ENCODE measurements at regions not wholly inside any gene's neighbourhood (a gene's known extent, or its start where the extent isn't known, plus 50 kb on each side); places are given as distances from the start of the nearest gene placed in this dataset.
"Not testable (repeated sequence)": the region's sequence is repeated elsewhere in the genome, so short reads cannot be mapped to it uniquely, and the experiment has no call there.

DNA sequence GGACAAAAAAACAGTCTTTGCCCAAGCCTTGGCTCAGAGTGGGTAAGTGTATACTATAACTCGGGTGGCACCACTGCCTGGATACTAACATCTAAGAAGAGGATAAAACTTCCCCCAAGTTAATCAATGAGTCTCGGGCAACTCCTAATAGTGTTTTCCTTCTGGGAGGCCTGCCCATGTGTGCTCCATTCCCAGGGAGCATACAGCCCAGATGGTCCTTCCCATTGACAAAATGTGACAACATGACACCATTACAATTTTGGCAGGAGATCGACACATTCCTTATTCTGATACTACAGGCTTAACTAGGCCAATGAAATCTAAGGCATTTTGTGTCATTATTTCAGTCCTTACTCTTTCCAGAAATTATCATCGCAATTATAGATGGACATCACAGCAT, 52.7 kb upstream of the CRIM1 start:
- no peak for DNase-seq (ENCODE audit: low read depth)

DNA sequence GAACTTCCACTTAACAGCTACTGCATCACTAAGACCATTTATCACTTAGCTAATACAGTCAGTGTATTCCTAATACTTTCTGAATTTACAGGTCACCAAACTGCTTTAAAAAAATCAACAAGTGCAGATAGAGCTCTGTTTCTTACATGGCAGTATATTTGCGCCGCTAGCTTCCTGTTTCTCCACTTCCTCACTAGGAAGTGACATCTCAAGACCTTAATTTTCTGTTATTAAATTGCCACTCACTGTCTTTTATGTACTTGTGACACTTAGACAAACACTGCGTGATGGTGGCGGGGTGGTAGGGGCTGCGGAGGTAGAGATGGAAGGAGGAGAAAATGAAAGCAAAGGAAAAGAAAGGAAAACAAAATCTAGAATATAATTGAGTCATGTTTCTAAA, 53.7 kb upstream of the CRIM1 start:
- no peak for DNase-seq (ENCODE audit: low read depth)

DNA sequence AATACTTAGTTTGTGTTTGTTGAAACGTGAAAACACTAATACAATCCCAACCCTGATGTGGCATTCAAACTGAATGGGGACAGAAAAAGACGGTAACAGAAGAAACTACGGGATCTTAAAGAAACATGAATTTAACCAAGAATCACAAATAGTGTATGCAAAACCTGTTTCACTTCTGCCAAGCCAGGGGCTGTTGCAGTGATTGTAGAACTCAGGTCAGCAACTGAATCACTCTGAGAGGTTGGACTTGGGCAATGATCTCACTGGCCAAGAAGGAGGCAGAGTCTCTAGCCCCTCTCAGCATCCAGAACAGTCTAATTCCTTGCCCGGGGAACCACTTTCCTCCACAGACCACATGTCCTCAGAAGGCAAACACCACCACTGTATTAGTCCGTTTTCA, 54.9 kb upstream of the CRIM1 start:
- no peak for DNase-seq (ENCODE audit: low read depth)

DNA sequence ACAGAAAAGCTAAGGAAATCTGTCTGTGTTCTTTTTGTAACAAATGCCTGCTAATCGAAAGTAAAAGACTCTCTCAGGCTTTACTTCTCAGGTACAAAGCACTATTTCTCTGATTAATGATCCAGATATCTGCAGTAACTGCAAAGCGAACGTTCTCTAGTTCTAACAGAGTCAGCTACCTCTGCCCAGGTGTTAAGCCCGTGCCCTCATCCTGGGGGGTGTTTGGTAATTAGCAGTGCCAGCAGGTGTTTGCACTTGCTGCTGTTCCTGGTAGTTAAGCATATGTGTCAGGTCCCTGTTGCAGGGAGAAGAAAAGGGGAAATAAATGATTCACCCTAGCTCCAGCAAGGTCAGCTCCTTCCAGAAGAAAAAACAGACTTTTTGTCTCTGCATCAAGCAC, 58.8 kb upstream of the CRIM1 start:
- DNase-seq (ENCODE audit: low read depth): no peak

DNA sequence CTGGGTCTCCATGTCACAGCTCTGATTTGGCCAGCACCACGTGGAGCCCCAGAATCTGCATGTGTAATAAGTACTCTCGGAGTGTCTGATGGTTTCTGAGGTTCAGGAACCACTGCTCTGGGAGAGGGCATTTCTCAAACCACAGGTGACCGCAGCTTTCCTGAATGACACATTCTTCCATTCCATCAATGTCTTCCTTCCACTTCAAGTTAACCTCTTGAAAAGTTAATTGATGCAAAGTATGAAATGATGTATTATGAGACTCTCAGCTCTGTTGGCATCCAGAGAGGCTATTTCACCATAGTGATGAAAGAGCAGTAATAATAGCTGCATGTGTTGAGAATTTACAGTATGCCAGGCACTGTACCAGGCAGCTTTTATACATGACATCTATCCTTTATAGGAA, 61.3 kb upstream of the CRIM1 start:
- DNase-seq (ENCODE audit: low read depth): peak; percentile 79

DNA sequence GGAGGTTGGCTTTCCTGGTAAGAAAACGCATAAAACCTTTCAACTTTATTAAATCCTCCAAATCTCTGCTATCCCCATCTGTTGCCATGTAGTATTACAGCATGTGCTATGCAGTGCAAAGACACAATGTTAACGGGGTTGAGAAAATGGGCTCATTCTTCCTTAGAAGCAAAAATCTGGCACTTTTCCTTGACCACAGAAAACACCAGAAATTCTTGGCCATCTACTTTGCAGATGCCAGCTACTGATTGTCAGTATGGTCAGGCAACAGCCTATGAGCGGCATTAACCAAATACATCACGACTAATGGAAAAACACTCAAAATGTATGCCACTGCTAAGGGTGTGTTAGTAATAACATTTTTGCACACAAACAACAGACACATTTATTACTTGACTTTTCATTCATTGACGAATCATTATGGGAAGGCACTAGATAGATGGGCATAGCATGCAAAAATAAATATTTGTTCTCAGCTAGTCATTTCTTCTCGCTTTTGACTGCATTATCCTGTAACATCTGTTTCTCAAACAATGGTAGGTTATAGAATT, 65.2 kb upstream of the CRIM1 start:
- peak; percentile 15 for DNase-seq (ENCODE audit: low read depth)

DNA sequence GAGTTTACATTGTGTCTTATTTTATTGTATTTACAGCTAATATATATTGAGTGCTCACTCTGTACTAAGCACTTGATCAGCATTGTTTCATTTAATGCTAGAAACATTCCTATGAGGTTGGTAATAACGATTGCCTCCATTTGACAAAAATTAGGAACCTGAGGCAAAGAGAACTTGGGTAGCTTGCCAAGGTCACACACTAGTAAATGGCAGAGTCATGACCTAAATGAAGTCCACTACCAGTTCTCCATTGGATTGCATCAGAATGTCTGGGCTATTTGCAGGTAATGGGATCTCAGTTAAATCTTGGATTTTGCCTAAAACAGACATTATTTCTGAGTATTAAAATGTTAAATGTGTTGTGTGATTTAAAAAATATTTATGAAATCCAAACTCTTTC, 65.8 kb upstream of the CRIM1 start:
- no peak for DNase-seq (ENCODE audit: low read depth)

DNA sequence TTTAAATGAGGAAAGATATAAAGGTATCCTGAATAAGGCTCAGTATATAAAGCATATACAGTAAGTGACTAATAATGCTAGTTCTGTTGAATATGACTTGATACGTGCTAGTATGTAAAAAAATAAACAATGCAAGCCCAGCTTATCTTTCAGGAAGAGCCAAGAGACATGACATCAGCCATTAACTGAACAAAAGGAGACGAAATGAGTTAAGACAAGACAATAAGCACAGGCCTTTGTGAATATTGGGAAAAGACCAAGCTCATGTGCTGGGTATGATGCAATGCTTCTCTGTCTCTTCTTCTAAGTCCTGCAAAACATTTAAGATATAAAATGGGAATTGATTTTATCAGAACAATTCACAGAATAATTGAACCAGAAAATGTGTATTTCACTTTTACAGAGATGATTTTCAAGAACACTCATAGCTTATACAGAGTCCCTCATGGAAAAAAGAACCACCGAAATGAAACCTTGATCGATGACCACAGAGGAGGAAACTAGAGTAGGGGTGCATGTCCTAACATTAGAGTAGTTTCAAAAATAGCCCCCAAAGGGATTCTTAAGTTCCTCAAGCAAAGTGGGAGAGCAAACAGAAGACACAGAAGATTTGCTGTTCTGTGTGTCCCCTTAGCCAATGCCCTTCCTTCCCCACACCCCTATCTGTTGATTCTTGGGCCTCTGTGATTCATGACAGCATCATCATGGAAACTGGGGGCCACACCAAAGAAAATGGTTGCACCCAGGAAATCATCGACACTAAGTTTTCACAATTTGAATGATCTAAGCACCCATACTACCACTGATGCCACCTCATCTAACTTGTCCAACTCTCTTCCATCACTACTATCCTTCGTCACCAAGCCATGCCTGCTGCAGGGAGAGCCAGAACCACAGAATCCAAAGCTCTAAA, 68.0 kb upstream of the CRIM1 start:
- peak; percentile 36 for DNase-seq (ENCODE audit: low read depth)

DNA sequence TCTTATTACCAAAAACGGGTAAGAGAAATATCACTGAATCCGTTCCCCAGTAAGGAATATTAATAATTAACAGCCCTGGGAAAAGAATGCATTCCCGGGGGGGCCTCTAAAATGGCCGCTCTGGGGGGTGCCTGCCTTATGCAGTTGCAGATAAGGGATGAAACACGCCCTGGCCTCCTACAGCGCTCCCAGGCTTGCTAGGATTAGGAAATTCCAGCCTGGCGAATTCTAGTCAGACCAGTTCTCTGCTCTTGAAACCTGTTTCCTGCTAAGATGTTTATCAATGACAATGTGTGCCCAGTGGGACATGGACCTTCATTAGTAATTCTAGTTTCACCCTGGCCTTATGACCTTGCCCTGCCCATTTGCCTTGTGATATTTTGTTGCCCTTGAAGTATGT, 76.1 kb upstream of the CRIM1 start:
- DNase-seq (ENCODE audit: low read depth): not testable (repeated sequence)

DNA sequence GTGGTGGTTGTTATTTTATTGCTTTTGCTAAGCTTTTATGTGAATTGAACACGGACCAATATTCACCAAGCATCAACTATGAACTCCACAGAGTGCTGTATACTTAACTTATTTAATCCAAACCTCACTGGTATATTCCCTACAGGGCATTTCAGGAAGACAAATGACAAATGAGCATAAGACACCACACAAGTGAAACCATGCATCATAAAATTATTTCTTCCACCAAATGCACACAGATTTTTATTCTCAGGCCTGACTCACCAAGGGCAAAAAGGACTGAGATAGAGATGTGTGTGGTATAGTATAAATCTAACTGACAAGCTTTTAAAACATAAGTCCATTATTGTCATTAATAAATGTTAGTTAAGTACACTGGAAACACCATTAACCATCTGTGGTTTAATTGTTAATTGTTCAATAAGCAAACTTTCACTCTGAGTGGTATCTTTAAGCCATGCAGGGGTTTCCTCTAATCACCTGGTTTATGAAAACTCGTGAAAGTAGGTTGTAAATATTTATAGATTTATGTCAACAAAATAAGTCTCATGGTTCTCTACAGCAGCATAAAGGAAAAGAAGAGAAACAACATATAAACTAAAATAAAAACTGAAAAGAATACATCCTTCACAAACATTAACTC, 77.6 kb upstream of the CRIM1 start:
- DNase-seq (ENCODE audit: low read depth): no peak

DNA sequence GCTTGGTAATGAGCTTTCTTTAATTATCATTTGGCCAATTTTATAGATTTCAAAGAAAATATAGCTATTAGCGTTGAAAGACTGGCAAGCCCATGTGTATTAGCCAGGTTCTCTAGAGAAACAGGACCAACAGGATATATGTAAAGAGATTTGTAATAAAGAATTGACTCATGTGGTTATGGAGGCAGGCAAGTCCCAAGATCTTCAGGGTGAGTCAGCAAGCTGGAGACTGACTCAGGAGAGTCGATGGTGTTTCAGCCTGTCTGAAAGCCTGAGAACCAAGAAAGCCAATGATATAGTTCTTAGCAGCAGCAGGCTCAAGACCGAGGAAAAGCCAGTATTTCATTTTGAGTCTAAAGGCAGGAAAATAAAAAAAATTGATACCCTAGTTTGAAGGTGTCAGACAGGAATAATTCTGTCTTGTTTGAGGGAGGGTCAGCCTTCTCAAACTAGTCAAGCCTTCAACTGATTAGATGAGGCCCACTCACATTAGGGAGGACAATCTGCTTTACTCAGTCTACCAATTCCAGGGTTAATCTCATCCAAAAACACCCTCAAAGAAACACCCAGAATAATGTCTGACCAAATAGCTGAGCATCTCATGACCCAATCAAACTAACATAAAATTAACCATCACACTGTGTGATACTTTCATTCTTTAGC, 78.3 kb upstream of the CRIM1 start:
- peak; percentile 90 for DNase-seq (ENCODE audit: low read depth)

DNA sequence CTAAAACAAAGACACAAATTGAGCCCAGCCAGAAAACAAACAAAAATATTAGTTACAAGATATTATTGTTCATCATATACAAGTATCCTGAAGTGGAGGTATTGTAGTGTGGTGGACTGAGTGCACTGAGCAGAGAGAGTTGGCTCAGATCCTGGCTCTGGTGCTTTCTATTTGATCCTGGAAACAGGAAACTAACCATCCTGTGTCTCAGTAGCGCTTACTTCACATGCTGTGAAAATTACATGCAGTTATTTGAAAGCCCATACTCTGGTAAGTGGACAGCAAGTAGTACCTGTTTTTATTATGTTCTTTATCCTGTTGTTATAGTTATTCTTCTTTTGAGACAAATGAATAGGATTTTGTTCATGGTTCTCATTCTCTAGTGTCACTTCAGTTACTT, 84.3 kb upstream of the CRIM1 start:
- DNase-seq (ENCODE audit: low read depth): no peak

DNA sequence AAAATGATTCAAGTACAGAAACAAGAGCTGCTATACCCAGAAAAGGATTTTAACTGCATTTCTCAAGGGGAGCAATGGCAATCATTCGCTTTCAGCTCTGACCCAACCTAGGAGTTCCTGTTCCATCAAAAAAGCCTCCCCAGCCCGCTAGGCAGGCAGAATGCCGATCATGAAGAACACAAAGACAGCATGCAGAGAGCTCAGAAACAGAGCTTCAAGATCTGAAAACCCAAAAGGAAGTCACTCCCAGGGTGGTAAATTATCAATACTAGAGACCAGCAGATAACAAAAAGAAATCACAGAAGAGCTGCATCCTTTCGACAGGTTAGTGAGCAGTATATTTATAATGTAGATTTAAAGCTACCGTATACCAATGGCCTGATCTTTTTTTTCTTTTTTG, 84.8 kb upstream of the CRIM1 start:
- no peak for DNase-seq (ENCODE audit: low read depth)

DNA sequence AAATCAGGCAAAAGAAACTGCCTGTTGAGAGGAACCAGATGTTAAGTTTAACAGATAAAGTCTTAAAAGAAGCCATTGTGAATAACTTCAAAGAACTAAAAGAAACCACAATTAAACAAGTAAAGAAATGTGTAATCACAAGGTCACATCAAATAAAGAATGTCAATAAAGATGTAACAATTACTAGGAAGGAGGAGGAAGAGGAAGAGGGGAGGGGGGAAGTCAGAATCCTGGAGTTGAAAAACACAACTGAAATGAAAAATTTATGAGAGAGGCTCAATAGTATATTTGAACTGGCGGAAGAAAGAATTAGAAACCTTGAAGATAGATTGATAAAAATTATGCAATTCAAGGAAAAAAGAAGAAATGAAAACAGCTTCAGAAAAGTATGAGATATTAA, 88.4 kb upstream of the CRIM1 start:
- DNase-seq (ENCODE audit: low read depth): no peak

DNA sequence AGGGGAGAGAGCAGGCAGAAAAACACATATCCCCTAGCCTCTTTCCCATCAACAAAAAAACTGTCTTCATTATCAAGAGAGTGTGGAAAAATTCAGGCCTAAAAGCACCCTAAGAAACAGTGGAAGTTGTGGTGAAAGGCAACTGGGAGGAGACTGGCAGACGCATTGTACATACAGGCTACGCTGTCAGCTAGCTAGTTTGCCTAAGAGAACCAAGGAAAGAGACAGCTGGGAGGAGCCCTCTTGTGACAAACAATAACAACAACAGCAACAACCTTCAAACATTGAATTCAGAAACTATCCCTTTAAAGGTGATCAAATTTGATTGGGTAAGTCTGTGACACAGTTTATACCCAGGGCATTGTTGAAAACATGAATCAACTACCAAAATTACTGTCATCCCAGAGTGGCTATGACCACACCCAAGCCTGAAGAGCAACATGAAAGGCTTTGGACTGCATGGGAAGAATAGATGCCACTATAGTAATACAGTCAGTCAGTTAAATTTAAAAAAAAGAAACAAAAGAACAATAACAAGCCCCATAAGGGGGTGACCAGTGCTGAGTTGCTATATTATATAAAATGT, 88.9 kb upstream of the CRIM1 start:
- no peak for DNase-seq (ENCODE audit: low read depth)

DNA sequence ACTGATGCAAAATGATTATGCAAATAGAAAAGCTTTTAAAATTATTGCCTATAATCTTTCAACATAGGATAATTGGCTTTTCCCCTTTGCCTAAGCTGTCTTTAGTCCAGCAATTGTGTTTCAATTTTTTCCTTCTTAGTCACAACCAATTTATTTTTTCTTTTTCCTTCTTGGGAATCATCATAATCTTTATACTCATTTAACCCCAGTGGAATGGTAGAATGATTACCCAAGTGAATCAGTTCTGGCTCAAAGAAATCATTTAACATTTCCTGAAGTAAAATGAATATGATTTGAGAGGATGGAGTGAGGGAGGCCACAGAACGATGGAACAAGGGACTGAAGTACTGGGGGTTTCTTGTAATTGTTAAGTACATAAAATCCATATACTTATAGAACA, 93.0 kb upstream of the CRIM1 start:
- DNase-seq (ENCODE audit: low read depth): no peak

DNA sequence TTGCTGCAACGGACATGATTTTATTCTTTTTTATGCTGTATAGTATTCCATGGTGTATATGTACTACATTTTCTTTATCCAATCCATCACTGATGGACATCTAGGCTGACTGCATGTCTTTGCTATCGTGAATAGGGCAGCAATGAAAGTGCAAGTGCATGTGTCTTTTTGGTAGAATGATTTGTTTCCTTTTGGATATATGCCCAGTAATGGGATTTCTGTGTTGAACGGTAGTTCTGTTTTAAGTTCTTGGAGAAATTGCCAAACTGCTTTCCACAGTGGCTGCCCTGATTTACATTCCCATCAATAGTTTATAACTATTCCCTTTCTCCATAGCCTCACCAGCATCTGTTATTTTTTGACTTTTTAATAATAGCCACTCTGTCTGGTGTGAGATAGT, 99.7 kb upstream of the CRIM1 start:
- no peak for DNase-seq (ENCODE audit: low read depth)

DNA sequence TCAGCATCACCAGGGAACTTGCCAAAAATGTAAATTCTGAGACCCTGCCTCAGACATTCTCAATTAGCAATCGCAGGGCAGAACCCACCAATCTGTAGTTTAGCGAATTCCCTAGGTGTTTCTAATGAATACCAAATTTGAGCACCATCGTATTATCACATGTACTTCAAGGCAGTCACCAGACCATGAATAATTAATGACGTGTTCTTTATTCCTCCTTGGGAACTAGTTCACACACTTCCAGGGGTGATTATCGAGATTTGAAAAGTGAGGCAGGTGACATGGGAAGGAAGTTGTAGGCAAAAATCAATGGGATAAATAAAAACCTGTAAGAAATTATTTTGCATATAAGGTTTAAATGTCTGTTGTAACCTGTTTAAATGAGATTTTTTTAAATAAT, 102.5 kb upstream of the CRIM1 start:
- no peak for DNase-seq (ENCODE audit: low read depth)

DNA sequence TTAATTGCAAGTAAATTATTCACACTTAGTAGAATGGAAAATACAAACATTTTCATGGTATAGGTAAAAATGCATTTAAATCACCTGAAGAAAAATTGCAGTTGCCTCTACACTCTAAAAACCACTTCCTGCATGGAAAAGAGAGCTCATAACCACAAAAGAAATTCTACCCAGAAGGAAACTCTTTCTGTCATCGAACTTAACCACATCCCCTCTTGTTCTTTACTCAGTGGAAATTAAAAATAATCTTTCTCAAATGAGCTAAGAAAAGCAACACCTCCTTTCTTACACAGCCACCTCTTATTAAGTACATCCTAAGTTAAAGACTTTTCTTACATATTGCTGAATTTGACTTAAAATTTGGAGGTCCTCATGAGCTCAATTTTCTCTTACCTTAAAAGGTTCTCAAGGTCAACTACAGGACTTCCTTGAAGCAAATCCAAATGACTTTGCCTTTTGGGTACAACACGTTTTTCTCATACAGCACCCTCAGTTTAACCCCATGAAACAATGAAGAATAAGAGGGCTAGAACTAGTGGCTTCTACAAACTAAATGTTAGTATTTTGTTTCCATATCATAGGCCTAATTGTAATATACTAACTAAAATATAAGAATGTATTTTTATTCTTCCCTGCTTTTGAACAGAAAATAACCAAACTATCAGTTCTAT, 109.1 kb upstream of the CRIM1 start:
- no peak for DNase-seq (ENCODE audit: low read depth)

DNA sequence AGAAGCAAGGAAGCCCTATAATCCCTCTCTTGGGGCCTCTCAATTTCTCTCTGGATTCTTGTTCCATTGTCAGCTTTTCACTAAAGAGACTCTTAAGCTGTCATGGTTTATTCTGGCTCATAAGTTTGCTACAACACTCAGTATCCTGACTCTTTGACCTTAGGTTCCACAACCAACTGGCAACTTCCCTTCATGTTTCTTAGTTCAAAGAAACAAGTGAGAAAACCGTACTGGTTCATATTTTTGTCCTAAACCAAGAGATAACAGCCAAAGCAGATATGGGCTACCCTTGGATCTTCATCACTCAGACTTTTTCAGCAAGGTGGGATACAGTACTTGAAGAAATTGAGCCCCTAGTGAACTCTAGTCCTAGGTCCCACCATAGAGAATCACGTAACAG, 109.9 kb upstream of the CRIM1 start:
- no peak for DNase-seq (ENCODE audit: low read depth)

DNA sequence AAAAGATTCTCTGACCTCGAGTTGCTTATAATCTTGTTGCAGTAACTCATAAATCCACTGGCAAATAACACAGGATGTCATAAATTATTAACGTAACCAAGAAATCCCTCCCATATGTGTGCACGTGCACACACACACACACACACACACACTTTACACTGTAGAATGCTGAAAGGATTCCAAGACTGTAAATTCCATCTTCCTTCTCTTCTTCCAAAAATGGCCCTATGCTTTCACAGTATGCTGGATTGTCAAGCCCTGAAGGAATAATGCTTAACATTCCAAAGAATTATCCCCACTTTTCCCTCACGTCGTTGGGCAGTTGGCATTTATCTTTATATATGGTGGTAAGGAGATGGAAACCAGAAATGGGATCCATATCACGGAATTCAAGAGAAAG, 117.5 kb upstream of the CRIM1 start:
- no peak for DNase-seq (ENCODE audit: low read depth)

DNA sequence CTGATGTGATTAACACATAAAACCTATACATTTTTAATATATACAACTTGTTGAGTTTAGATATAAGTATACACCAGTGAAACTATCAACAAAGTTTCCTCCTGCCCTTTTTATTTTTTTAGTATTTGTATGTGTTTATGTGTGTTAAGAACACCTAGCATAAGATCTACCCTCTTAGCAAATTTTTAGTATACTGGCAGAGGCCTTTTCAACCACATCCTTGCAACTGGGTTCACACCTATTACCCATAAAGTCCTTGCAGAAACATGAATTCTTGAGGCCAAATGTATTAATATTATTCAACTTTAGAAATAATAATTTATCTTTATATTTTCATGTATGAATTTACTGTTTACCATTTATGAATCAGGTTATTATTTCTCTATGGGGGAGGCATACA, 119.7 kb upstream of the CRIM1 start:
- no peak for DNase-seq (ENCODE audit: low read depth)

All from Daoy (cell line).